Type B pancreatic cell (in vitro differentiated cells): ENCODE measurements at regions not wholly inside any gene's neighbourhood (a gene's known extent, or its start where the extent isn't known, plus 50 kb on each side); places are given as distances from the start of the nearest gene placed in this dataset.

Experiments used
- DNase-seq: peaks from one replicate; pipeline ENCODE4 v3.0.0; 2021; ENCODE audit warnings: mixed read lengths; ENCODE audit not compliant: unreplicated experiment; ENCODE audit errors: extremely low spot score
- H3K27ac Mint-ChIP-seq: 2 replicates; pipeline ENCODE4 v1.8.0; 2021; ENCODE audit warnings: mild to moderate bottlenecking, mixed read lengths
- H3K27me3 Mint-ChIP-seq: 2 replicates; pipeline ENCODE4 v1.8.0; 2021; ENCODE audit warnings: mixed read lengths
- H3K36me3 Mint-ChIP-seq: 2 replicates; pipeline ENCODE4 v1.8.0; 2021; ENCODE audit warnings: mixed read lengths
- H3K4me1 Mint-ChIP-seq: one replicate; pipeline ENCODE4 v1.8.0; 2021; ENCODE audit warnings: mixed read lengths; ENCODE audit not compliant: unreplicated experiment
- H3K4me3 Mint-ChIP-seq: 2 replicates; pipeline ENCODE4 v1.8.0; 2021; ENCODE audit warnings: mild to moderate bottlenecking, mixed read lengths
- H3K9me3 Mint-ChIP-seq: 2 replicates; pipeline ENCODE4 v1.8.0; 2021; ENCODE audit warnings: mixed read lengths
- TF ChIP-seq, protein P1 (sequence below): fragments of 200-600 bp; sonication (generic); conservative IDR thresholded peaks from 2 replicates; pipeline ENCODE4 v1.5.0; 2021; ENCODE audit warnings: antibody characterized with exemption, mild to moderate bottlenecking

GRCh38 chr2:126419403-126419802 is 236.6 kb upstream of the GYPC start:
- no peaks in the 10 kb centered on the region for H3K27me3 Mint-ChIP-seq
- no peak overlapping the region for H3K27ac Mint-ChIP-seq
- TF ChIP-seq, protein P1, sequence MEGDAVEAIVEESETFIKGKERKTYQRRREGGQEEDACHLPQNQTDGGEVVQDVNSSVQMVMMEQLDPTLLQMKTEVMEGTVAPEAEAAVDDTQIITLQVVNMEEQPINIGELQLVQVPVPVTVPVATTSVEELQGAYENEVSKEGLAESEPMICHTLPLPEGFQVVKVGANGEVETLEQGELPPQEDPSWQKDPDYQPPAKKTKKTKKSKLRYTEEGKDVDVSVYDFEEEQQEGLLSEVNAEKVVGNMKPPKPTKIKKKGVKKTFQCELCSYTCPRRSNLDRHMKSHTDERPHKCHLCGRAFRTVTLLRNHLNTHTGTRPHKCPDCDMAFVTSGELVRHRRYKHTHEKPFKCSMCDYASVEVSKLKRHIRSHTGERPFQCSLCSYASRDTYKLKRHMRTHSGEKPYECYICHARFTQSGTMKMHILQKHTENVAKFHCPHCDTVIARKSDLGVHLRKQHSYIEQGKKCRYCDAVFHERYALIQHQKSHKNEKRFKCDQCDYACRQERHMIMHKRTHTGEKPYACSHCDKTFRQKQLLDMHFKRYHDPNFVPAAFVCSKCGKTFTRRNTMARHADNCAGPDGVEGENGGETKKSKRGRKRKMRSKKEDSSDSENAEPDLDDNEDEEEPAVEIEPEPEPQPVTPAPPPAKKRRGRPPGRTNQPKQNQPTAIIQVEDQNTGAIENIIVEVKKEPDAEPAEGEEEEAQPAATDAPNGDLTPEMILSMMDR, result no peak
- peaks cover 19% of the 10 kb centered on the region for H3K9me3 Mint-ChIP-seq
- H3K36me3 Mint-ChIP-seq, result peaks cover 3% of the 10 kb centered on the region
- no peak for DNase-seq
- no peak overlapping the region for H3K4me3 Mint-ChIP-seq
- H3K4me1 Mint-ChIP-seq, result no peaks in the 10 kb centered on the region

- Mint-ChIP-seq H3K4me1 (no peaks in the 10 kb centered on the region), H3K4me3 (no peak overlapping the region), H3K27me3 (no peaks in the 10 kb centered on the region), H3K9me3 (peaks cover 9% of the 10 kb centered on the region), H3K36me3 (no peaks in the 10 kb centered on the region), H3K27ac (no peak overlapping the region)
- TF ChIP-seq, protein P1, result no peak
- no peak for DNase-seq
Observed at GRCh38 chr2:126425943-126426342, 230.0 kb upstream of the GYPC start.

GRCh38 chr2:126429103-126429502 is 226.9 kb upstream of the GYPC start:
- Mint-ChIP-seq H3K36me3 (no peaks in the 10 kb centered on the region), H3K9me3 (no peaks in the 10 kb centered on the region), H3K27me3 (no peaks in the 10 kb centered on the region), H3K4me1 (no peaks in the 10 kb centered on the region), H3K27ac (no peak overlapping the region), H3K4me3 (no peak overlapping the region)
- no peak for DNase-seq
- TF ChIP-seq, protein P1, result no peak

DNA sequence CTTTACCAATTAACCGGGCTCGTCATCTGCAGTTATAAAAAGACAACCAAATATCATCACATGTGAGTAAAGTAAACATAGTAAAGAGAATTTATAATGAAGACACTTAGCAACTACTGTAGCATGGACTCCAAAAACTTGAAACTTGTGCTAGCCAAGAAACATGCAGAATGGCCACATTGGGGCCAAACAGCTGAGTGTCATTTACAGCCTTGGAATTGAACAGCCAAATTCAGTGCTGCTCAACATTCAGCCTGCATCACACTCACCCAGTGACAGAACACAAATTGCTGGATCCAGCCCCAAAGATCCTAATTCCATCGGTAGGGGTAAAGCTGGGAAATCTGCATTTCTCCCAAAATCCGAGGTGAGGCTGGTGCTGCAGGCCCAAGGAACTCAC is 224.8 kb upstream of the GYPC start:
- peaks cover 3% of the 10 kb centered on the region for H3K27me3 Mint-ChIP-seq
- H3K9me3 Mint-ChIP-seq, result peaks cover 5% of the 10 kb centered on the region
- no peak overlapping the region for H3K4me3 Mint-ChIP-seq
- H3K4me1 Mint-ChIP-seq, result no peaks in the 10 kb centered on the region
- H3K27ac Mint-ChIP-seq, result no peak overlapping the region
- TF ChIP-seq, protein P1, result no peak
- DNase-seq, result no peak
- no peaks in the 10 kb centered on the region for H3K36me3 Mint-ChIP-seq

DNA sequence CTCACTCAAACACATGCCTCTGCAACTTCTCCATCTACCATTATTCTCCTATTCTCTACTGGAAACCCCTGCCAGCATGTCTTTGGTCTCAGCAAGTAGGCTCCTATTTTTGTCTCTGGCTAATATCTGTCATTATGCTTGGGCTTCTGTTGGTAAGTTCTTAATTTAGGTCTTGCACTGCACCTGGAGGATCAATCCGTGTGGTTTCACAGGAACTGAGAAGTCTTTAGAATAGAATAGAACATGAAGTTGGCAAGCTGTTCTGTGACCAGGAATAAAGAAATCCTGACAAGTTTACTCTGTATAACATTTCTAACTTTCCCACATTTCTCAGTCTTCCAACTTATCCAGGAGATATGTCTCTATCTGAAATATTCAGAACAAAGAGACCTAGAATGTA is 219.5 kb upstream of the GYPC start:
- Mint-ChIP-seq H3K27me3 (peaks cover 23% of the 10 kb centered on the region), H3K9me3 (peaks cover 10% of the 10 kb centered on the region), H3K36me3 (no peaks in the 10 kb centered on the region), H3K4me1 (no peaks in the 10 kb centered on the region), H3K4me3 (no peak overlapping the region), H3K27ac (no peak overlapping the region)
- TF ChIP-seq, protein P1, result no peak
- DNase-seq, result no peak

DNA sequence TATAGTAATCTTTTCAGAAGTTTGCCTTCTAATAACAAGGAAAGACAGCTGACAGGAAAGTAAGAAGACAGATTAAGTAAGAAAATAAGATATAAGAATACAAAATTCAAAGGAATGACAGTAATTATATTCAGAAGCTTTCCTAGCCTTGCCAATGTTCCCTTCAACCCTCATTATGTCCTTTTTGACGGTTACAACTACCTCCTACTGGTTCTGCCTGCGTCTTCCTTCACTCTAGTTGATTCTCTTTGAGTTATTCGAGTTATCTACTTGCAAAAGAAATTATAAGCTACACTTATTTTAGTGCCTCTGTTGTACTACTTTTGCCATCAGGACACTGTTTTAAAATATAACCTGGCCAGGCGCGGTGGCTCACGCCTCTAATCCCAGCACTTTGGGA is 218.9 kb upstream of the GYPC start:
- H3K27ac Mint-ChIP-seq, result no peak overlapping the region
- peaks cover 10% of the 10 kb centered on the region for H3K9me3 Mint-ChIP-seq
- H3K36me3 Mint-ChIP-seq, result no peaks in the 10 kb centered on the region
- no peaks in the 10 kb centered on the region for H3K4me1 Mint-ChIP-seq
- DNase-seq, result no peak
- no peak overlapping the region for H3K4me3 Mint-ChIP-seq
- peaks cover 23% of the 10 kb centered on the region for H3K27me3 Mint-ChIP-seq
- TF ChIP-seq, protein P1, result no peak
